ENCODE measurements at regions not wholly inside any gene's neighbourhood (a gene's known extent, or its start where the extent isn't known, plus 50 kb on each side); places are given as distances from the start of the nearest gene placed in this dataset.

- no peak for DNase-seq (ENCODE audit: low read depth in 1 of 2, low spot score in 1 of 2)
These were observed 123.8 kb upstream of the PRPS1L1 start for GRCh38 chr7:18151422-18151821.

GRCh38 chr7:18153183-18153748, 125.6 kb upstream of the PRPS1L1 start:
- no peak for DNase-seq (ENCODE audit: low read depth in 1 of 2, low spot score in 1 of 2)

DNA sequence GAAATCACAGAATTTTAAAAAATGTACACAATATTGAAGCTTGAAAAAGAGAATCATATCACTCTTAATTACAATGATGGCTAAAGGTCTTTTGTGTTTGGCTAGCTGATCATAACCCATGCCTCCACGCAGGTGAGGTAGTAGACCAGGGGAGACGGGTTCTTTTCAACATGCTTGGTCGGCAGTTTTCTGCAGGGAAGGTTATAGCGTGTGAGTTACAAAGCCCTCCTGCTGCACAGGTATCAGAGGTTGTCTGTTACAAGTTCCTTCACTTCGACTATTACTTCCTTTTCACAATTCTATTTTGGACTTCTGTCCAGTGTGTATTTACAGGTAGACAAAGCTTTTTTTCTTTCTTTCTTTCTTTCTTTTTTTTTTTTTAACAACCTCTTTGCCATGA, 127.1 kb upstream of the PRPS1L1 start:
- DNase-seq (ENCODE audit: low read depth in 1 of 2, low spot score in 1 of 2) = no peak

DNA sequence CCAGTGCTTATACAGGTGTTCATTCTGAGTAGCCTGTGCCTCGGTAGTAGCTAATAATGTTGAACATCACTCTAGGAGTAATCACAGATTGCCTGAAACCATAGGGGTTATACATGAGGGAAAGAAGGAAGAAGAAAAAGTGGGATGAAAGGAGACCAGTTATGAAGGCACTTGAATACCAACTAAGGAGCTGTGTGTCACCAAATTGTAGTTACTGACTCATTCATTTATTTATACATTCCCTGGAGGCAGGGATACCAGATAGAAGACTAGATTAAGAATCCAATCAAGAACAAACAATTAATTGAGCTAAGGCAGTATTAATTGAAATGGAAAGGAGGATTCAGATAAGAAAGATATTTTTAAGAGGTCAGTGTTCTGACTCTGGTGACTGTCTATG, 129.6 kb upstream of the PRPS1L1 start:
- DNase-seq (ENCODE audit: low read depth in 1 of 2, low spot score in 1 of 2) = no peak

DNA sequence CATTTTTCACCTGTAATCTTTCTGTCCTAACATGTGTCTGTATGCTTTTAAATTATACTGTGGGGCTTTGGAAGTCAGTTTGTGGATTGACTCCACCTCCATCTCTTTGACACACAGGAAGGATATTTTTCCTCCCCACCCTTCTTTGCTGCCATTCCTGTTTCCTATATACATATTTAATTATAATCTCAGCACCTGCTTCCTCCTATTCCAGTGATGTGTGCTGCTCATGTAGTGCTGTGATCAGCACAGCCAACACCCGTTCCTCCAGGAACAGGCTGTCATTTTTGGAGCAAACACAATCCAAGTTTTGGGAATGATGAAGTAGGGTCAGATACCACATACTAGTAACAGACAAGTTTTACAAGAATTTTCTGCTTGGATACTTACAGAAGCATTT, 135.0 kb upstream of the PRPS1L1 start:
- no peak for DNase-seq (ENCODE audit: low read depth in 1 of 2, low spot score in 1 of 2)

- no peak for DNase-seq (ENCODE audit: low read depth in 1 of 2, low spot score in 1 of 2)
These were observed 135.4 kb upstream of the PRPS1L1 start for GRCh38 chr7:18163091-18163490.

GRCh38 chr7:18165166-18165565, 137.5 kb upstream of the PRPS1L1 start:
- DNase-seq (ENCODE audit: low read depth in 1 of 2, low spot score in 1 of 2) = no peak

- no peak for DNase-seq (ENCODE audit: low read depth in 1 of 2, low spot score in 1 of 2)
These were observed 138.4 kb upstream of the PRPS1L1 start for GRCh38 chr7:18166002-18166401.

DNA sequence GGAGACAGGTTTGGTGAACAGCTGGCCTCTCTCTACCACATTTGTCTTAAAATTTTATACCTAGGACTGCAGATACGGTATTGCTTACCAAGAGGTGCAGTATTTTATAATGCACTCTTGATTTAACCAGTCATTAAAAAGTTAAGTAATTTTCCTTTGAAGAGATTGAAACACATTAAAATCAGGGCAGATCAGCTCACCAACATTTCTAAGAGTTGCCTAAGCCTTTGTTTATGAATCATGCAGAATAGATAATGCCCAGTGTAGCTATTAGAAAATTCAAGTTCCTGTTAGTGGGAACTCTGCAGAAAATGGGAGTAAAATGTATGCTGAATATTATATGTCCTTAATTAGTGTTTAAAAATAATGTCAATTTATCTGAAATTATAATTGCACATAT, 140.2 kb upstream of the PRPS1L1 start:
- no peak for DNase-seq (ENCODE audit: low read depth in 1 of 2, low spot score in 1 of 2)

GRCh38 chr7:18174996-18175395, 147.3 kb upstream of the PRPS1L1 start:
- DNase-seq (ENCODE audit: low read depth in 1 of 2, low spot score in 1 of 2) = no peak

- no peak for DNase-seq (ENCODE audit: low read depth in 1 of 2, low spot score in 1 of 2)
These were observed 148.3 kb upstream of the PRPS1L1 start for GRCh38 chr7:18175801-18176450.

GRCh38 chr7:18177129-18177814, 149.6 kb upstream of the PRPS1L1 start:
- no peak for DNase-seq (ENCODE audit: low read depth in 1 of 2, low spot score in 1 of 2)

- no peak for DNase-seq (ENCODE audit: low read depth in 1 of 2, low spot score in 1 of 2)
These were observed 150.4 kb upstream of the PRPS1L1 start for GRCh38 chr7:18177815-18178660.

DNA sequence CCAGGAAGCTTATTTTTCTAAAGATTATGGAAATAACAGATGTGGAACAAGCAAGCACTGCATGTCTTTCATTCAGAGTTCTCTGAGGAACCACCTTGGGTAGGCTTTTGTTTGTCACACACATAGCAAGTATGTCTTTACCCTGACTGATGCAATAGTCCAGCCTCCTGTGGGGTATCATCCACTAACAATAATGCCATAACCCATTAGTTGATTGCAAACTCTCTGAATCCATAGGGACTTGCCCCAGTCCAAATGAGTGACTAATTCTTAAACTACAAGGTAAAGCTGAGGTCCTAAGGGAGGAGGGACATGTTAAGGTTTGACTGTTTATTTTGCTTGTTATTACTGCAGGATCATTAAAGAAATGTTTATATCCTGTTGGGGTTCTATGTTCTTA, 151.4 kb upstream of the PRPS1L1 start:
- DNase-seq (ENCODE audit: low read depth in 1 of 2, low spot score in 1 of 2) = no peak

DNA sequence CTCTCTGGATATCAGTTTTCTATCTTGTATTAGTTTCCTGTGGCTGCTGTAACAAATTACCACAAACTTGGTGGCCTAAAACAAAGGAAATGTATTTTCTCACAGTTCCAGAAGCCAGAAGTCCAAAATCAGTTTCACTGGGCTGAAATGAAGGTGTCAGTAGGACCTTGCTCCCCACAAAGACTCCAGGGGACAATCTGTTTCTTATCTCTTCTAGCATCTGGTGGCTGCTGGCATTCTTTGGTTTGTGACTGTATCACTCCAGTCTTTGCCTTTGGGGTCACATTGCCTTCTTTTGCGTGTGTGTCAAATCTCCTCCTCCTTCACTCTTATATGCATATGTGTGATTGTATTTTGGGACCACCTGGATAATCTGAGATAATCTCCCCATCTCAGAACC, 153.0 kb upstream of the PRPS1L1 start:
- no peak for DNase-seq (ENCODE audit: low read depth in 1 of 2, low spot score in 1 of 2)

- DNase-seq (ENCODE audit: low read depth in 1 of 2, low spot score in 1 of 2) = no peak
These were observed 162.0 kb upstream of the PRPS1L1 start for GRCh38 chr7:18189500-18190126.

DNA sequence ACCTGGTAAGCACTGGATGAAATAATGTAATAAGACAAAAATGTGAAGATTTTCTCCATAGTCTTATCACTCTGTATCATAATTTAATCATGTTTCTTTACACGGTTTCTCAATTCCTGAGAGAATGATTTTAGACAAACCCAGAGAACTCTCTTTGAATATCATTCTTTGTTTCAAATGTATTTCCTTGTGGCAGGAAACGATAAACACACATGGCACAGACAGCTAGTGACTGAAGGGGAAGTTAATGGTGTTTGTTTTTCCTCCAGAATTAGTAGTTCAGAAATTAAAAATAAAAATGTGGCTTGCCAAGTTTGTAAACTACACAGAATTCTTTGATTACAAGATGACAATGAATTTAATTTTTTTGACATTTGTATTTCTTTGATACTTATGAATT, 163.7 kb upstream of the PRPS1L1 start:
- DNase-seq (ENCODE audit: low read depth in 1 of 2, low spot score in 1 of 2) = no peak

DNA sequence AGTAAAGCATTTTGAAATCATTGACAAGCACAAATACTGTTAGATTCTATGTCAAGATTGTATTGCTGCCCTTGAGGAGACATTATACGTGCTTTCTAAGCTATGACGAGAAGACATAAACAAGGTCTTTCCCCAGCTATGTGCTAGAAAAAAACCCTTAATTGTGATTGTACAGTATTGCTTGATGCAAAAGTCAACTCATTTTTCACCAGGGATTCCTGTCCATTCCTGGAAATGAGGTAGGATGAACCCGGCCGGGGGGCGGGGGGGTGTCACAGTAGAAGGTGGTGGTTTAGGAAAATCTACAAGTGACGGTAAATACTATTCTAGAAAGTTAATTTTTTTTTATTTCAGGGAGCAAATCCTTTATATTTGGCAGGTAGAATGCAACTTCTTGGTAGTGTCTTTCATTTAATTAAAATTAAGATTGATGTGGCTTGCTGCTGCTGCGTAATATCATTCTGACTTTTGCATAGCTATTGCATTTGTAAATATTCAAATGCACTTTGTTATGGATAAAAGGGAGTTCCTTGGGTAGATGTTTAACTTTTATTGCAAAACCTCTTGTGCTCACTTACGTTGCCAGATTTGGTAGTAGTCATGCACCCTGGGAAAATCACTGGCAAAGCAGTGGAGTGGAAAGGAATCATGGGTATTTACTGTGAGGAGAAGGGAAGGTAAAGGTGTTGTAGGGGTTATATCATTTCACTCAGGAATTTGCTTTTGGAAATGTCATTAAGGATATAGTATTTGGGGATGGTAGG, 164.4 kb upstream of the PRPS1L1 start:
- no peak for DNase-seq (ENCODE audit: low read depth in 1 of 2, low spot score in 1 of 2)

- no peak for DNase-seq (ENCODE audit: low read depth in 1 of 2, low spot score in 1 of 2)
These were observed 167.0 kb upstream of the PRPS1L1 start for GRCh38 chr7:18194616-18195015.

GRCh38 chr7:18196638-18197037, 169.0 kb upstream of the PRPS1L1 start:
- no peak for DNase-seq (ENCODE audit: low read depth in 1 of 2, low spot score in 1 of 2)

GRCh38 chr7:18198868-18199267, 171.2 kb upstream of the PRPS1L1 start:
- DNase-seq (ENCODE audit: low read depth in 1 of 2, low spot score in 1 of 2) = no peak
